ENCODE measurements at regions not wholly inside any gene's neighbourhood (a gene's known extent, or its start where the extent isn't known, plus 50 kb on each side); places are given as distances from the start of the nearest gene placed in this dataset.
A peak's percentile ranks its signal among the peaks of the same experiment; 100 is the strongest.

DNA sequence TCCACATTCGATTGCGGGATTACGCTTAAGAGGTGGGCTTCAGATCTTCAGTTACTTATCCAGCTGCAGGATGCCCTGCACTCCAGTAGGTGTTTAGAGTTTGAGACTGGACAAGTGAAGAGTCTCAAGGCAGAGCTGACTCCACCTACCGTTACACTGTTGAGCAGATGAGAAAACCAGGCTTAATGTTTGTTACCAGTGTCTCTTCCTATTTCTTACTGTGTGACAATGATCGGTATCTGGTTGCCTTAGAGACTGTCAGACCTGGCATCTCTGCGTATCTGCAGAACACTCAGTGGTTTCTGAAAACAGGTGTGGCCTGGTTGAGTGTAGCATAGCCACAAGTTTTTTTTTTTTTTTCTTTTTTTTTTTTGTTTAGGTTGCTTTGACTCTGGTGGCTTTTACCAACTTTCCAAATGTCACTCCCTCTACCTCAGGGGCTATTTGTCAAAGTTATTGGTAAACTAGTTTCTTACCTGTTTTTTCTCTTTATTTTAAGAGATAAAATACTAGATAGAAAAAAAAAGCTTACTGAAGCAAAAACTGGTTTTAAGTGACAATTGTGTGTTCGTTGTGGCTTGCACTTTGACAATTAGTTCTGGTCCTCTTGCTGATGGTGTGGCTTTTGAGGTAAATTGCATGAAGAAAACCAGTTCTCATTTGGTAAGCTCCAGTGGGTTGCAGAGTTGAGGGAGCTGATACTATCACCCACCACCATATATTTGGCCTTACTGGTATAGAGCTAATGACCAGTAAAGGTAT is 284.8 kb downstream of the ETS1 start:
- DNase-seq: no peak

GRCh38 chr11:128301756-128302155 is 285.6 kb downstream of the ETS1 start:
- DNase-seq: no peak

DNA sequence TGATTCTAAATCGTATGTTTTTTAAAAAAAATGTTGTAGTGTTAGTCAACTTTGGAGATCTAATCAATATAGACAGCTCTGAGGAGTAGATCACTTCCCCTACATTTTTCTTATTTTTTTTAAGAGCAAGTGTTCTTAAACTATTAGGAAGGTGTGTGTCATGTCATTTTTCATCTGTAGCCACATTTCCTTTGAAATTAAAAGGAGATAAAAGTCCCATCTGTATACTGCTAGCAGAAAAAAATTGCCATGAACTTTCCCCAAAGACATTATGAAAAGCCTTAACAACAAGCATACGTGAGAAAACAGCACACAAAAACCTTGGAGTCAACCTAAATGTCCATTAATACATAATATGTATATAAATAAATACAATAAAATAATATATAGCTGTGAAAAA is 286.6 kb downstream of the ETS1 start:
- no peak for DNase-seq

DNA sequence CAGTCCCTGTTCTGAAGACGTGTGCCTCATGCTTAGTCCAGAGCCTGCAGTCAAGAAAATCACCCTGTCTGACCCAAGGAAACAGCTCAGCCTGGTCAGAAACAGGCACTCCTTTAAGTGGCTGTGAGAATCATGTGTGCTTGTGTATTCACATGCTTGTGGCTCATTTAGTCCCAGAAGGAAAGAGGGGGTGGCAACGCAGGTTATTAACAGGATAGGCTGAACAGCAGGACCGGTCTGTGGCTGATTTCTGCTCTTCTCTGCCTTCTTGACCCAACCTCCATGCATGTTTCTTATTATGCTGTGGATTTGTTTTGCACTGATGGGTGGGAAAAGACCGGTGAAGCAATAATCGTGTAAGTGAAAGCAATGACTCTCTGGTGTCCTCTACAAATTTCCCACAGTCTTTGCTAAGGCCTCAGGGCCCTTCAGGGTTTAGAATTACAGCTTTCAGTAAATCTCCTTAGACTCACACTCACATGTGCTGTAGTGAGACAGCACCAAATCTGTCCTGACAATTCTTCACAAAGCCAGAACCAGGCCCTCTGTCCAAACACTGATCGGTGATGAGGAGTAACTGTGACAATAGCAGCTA is 288.1 kb downstream of the ETS1 start:
- DNase-seq: no peak

DNA sequence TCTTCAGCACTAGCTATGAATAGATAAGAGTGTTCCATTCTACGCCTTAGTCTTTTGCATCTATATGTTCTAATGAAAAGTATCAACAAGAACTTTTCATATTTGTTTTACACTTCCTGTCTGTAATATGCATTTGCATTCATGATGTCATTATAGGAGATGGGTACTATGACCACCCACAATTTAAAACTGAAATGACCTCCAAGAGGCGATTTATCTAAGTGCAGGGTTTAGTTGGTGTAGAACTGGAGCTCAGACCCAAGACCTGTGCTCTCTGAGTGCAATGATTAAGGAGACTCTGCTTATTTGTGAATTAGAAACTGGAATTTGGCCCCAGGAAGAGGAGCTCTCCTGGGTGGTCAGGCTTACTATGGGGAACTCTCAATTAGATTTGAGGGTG is 289.1 kb downstream of the ETS1 start:
- DNase-seq: no peak

DNA sequence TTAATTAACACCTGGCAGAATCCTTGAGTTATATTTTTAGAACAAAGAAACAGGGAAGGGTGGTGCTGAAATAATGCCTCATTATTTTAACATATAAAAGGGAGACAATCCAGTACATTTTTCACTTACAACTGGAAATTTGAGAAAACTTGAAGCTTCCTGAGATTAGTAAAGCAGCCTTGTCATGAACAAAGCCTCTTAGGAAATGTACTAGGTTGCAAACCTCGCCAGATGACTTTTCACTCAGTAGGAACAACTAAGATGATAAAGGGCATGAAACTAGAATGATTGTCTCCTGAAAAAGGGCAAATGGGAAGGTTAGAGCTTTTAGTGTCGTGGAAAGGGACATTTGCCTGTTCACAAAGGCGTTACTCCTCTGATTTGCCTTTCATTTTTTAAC is 289.6 kb downstream of the ETS1 start:
- DNase-seq: no peak

DNA sequence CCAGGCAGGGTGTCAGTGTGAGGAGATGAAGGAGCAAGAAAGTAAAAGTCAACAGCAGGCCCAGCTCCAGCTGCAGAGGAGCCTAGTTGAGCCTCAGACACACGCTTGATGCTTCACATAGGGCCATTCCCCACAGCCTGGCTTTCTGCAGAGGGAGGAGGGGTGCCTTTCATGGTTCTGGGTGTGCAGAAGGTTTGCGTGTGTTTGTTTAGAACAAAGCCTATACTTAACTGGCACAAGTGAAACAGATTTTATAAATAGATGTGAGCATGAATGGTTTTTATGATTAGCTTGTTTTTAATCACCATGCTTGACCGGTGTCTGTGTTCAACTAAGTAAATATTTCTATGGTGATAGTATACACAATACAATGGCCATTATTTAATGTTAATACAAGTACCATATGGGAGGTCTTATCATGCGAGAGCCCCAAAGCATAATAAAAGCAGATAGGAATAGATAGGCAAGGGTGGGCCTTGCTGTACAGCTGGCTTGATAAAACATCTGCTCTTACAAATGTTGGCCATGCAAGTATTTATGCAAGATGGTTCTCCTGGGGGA is 290.2 kb downstream of the ETS1 start:
- DNase-seq: no peak

DNA sequence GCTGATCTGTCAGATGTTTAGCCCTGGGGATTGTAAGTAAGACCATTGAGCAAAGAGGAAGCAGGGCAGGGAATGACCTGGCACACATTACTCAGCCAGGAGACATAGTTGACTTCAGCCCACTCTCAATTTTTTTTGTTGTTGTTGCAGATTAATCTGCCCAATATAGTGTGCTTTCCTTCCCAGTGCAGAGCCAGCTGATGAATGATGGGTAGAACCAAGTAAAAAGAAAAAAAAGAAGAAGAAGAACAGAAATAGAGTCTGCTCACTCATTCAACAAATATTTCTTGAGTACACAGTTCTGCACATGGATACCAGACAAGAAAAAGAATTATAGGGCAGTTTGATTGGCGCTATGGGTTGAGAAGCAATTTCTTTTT is 292.7 kb downstream of the ETS1 start:
- no peak for DNase-seq

DNA sequence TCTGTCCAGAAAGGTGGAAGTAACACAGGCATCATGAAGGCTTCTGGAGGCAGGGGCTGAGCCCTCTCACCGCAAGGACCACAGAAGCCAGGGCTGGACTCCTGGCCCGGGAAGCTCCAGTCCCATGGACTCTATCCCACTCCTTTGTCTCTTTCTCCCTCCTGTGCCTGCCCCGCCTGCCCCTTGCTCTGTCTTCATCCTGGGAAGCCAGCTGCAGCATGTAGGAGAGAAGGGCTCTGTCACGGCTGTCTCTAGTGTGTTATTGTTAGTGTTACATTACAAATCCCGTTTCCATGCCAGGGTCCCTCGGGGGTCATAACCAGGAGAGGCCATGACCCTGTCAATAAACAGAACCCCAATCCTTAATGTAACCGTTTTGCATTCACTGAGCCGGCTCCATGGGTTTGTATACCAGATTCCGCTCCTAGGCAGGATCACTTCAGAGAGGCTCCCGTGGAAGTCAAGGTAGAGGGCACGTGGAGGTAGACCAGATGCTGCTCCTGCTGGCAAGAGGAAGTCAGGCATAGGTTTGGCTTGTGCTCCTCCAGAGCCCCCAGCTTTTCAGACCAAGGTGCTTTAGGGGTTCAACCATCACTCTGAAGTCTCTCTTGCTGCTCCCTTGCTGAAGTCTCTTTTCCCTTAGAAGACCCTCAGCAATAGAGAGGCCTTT is 293.2 kb downstream of the ETS1 start:
- DNase-seq: no peak

DNA sequence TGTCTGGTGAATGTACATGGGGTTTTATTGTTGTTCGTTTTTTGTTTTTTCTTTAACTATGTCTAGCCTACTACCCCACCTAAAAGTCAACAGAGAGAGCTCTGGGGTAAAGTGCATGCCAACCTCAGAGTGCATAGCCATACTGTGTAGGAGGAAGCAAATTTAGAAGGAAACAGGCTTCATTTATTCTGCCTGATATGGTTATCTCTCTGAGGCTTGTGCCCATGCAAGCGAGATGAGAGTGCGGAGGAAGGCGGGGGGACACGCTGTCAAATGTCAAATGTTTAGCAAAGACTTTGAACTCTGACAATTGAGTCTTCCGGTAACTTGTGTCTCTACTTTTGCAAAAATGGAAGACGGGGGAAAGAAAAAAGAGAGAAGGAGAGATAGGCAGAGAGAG is 295.5 kb downstream of the ETS1 start:
- no peak for DNase-seq

DNA sequence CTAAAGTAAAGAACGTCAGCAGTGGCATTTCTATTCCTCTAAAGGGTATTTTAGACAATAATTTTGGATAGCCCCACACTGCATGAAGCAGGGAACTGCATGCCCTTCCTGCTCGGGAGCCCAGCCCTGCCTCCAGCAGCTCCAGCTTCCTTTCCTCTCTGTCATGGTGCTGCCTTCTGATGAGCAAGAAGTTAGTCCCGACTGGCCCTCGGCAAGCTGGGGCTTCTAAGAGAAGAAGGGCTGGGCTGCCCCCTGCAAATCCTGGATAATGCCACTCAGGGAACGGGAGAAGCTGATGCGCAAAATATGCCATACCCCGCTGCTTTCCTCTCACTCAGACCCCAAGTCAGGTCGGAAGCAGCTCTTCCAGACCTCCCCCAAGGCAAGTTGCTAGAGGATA is 296.4 kb downstream of the ETS1 start:
- no peak for DNase-seq

DNA sequence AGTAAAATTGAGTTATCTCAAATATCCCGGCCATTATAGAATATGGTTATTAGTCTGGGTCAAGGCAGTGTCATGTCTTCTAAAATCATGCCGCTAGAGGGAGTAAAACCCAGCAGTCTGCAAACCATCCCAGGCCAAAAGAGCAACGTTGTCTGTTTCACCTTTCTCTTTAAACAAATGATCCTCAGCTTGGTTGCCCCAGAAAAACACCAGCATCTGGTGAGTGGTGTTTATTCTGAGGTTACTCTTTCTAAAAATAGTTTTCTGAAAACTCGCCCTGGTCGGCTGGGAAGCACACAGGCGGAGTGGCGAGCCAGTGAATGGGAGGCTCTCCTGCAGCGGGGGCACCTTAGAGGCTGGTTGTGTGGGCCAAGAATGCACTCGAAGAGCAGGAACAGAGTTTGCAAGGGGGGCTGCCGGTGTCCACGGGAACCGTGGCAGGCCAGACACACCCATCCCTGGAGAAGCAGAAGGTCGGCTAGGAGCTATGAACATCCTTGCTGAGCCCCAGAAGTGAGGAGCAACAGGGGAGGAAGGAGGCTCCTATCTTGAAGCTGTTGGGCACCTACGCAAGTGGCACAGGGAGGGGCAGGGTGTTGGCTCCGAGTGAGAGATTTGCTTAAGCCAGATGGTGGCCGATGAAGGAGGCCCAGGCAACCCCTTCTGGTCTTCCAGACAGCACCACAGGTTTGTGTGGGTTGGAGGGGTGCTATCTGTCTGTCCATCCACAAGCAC is 297.1 kb downstream of the ETS1 start:
- DNase-seq: peak in 20 of 58 donors; percentile 1 to 45 (median 10)

- no peak for DNase-seq
Observed at GRCh38 chr11:128289048-128289447, 298.3 kb downstream of the ETS1 start.

- DNase-seq: no peak
Observed at GRCh38 chr11:128288368-128288767, 299.0 kb downstream of the ETS1 start.

DNA sequence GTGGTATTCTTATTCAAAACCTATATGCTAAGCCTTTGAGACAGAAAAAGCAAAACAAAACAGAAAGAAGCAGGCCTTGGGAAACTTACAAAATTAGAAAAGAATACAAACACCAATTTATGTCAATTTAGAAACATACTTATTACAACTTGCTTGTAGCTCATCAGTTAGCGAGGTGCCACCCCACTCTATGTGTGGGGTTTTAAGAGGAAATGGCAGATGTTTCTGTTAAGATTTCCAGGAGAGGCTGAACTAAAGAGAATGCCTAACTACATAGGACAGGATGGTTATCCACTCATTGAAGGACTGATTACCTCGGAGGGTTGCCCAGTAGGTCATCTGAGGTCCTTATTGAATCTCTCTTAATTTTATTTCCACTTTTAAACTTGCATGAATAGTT is 302.0 kb downstream of the ETS1 start:
- no peak for DNase-seq

DNA sequence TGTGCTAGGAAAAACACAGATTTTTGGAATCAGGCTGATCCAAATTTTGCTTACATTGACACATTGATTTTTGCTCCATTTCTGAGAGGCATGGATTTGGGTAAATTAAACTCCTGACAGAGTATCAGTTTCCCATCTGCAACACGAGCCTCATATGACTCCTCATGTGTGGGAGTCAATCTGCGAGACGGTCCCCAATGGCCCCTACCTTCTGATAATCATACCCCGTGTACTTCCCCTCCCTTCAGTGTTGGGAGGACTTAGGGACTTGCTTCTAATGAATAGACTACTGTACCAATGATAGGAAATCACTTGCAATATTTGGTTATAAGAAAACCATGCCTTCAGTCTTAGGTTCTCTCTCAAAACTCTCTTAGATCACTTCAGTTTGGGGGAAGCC is 302.7 kb downstream of the ETS1 start:
- DNase-seq: no peak

- no peak for DNase-seq
Observed at GRCh38 chr11:128283451-128283850, 303.9 kb downstream of the ETS1 start.

DNA sequence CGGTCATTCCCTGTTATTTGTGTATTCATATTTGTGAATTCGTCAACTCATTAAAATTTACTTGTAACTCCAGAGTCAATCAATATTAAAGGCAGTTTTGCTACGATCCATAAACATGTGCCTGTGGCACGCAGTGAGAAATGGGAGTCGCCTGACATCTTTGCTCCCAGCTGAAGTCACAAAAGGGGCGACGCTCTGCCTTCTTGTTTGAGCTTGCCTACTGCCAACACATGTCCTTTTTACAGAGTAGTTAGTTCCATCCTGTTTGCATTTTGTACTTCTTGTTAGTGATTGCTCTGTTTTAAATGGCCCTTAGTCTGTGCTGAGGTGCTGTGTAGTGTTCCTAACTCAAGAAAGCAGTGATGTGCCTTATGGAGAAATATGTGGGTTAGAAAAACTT is 305.3 kb downstream of the ETS1 start:
- DNase-seq: no peak

DNA sequence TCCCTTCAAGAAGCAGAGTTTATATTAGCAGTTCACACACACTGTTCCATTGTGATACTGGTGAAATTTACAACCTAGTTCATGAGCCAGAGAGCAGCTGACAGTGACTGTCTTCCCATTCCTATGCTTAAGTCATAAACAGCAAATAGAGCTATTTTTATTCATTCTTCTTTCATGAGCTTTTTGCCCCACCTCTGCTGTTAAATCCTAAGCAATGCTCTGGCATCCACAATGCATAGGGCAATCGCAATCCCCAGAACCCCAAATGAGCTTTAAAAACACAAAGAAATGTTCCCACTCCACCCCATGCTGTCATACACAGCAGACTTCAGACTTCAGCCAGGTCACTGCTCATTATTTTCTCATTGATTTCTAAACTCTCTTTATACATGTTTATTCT is 307.5 kb downstream of the ETS1 start:
- DNase-seq: no peak

GRCh38 chr11:128273736-128274135 is 313.6 kb downstream of the ETS1 start:
- no peak for DNase-seq

DNA sequence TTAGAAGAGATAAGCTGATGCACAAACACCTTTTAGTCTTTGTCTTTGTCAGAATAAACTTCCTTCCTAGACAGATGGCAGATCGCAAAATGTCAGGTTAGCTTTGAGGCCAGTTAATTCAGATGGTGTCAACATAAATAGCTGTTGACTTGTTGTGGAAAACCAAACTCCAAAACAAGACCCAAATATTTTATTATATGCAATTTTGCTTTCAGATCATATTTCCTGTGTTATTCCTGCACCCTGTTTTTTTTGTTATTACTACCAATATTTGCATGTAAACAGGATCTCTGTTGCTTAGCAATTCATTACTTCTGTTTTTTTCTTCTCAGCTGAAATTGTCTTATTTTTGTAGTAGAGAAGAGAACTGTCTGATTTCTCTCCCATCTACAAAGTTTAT is 316.0 kb downstream of the ETS1 start:
- DNase-seq: no peak

DNA sequence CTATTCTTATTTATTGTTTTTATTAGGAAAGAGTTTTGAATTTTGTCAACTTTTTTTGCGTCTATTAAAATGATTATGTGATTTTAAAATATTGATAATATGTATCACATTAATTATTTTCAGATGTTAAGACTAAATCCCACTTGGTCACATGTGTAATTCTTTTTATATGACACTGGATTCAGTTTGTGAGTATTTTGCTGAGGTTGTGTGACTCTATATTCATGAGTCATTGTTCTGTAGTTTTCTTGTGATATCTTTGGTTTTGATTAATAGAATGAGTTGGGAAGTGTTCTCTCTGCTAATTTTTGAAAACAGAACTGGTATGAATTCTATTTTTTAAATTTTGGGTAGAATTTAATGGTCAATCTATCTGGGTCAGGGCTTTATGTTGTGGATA is 317.9 kb downstream of the ETS1 start:
- no peak for DNase-seq
